ENCODE measurements at regions not wholly inside any gene's neighbourhood (a gene's known extent, or its start where the extent isn't known, plus 50 kb on each side); places are given as distances from the start of the nearest gene placed in this dataset.

DNA sequence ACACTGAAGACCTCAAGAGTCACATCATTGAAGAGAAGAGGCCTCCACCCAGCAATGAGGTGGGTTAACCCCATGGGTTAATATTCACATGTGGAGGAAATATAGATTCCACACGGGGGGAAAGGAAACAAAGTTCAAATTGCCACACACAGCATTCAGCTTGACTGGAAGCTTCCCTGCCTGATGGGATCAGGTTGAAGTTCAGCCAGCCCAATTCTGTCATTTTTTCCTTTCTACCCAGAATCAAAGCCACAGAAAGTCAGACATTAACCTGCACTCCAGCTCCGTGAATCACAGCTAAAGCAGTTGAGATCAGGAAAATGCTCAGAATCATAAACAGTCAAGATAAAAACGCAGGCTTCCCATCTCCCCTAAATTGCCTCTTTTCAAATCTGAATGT is 208.7 kb upstream of the OBI1 start:
- in situ Hi-C loops (cut with HindIII; ENCODE audit: extremely low pct_ligation_motif_present, low pct_unique_long_range_greater_than_20kb): no loop called here
- Histone ChIP-seq H3K79me2 (ENCODE audit: insufficient read depth, low read length) (no peaks in the 10 kb centered on the region), H3K4me2 (ENCODE audit: low read depth, low read length) (peak overlapping the region; percentile 18; the same call in 1 of the 2 replicates), H2AFZ (ENCODE audit: low read length) (no peak overlapping the region), H4K20me1 (ENCODE audit: insufficient read depth, low read length) (no peaks in the 10 kb centered on the region), H3K27me3 (ENCODE audit: control insufficient read depth in 1 of 2, insufficient read depth in 2 of 2, low read length in 2 of 2) (no peaks in the 10 kb centered on the region), H3K36me3 (replicated peaks in 1 of 2; ENCODE audit: control insufficient read depth in 1 of 2, insufficient read depth in 2 of 2, low read length in 2 of 2) (no peaks in the 10 kb centered on the region), H3K27ac (ENCODE audit: extremely low read length, insufficient read depth, low read length) (no peak overlapping the region), H3K9me3 (ENCODE audit: low read length) (no peaks in the 10 kb centered on the region), H3K4me3 (replicated peaks in 1 of 3; ENCODE audit: insufficient read depth in 1 of 3, low read depth in 2 of 3, low read length in 3 of 3) (no peak overlapping the region), H3K9ac (ENCODE audit: insufficient read depth, low read depth, low read length) (no peak overlapping the region), H3K4me1 (ENCODE audit: insufficient read depth, low read length) (peaks cover 14% of the 10 kb centered on the region)
- peak; percentile 20 for DNase-seq (ENCODE audit: low spot score)
- BruUV-seq (replicated peaks): no TSS peak
- 2% methylated on average over 3 of the region's 3 CpGs for WGBS (ENCODE audit: low lambda C conversion rate)
- ChIA-PET CTCF (ENCODE audit: low intra/inter-chr PET ratio, low total read pairs) (no interaction called here), POLR2A (no interaction called here)
- intact Hi-C loops (cut with micrococcal nuclease; ENCODE audit: unreplicated experiment): no loop called here
- FAIRE-seq: no peak
- ATAC-seq: peak; percentile 97
- TF ChIP-seq ZNF143 (CRISPR knock-in tag; IDR thresholded peaks at IDR 0.05): no peak
- no peak for TF ChIP-seq KMT2B (CRISPR knock-in tag; IDR thresholded peaks at IDR 0.05)
- TF ChIP-seq, protein P1, sequence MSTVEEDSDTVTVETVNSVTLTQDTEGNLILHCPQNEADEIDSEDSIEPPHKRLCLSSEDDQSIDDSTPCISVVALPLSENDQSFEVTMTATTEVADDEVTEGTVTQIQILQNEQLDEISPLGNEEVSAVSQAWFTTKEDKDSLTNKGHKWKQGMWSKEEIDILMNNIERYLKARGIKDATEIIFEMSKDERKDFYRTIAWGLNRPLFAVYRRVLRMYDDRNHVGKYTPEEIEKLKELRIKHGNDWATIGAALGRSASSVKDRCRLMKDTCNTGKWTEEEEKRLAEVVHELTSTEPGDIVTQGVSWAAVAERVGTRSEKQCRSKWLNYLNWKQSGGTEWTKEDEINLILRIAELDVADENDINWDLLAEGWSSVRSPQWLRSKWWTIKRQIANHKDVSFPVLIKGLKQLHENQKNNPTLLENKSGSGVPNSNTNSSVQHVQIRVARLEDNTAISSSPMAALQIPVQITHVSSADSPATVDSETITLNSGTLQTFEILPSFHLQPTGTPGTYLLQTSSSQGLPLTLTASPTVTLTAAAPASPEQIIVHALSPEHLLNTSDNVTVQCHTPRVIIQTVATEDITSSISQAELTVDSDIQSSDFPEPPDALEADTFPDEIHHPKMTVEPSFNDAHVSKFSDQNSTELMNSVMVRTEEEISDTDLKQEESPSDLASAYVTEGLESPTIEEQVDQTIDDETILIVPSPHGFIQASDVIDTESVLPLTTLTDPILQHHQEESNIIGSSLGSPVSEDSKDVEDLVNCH (CRISPR knock-in tag; IDR thresholded peaks at IDR 0.05): no peak
- no peak for TF ChIP-seq NR1H2 (CRISPR knock-in tag; IDR thresholded peaks at IDR 0.05; ENCODE audit: borderline replicate concordance, low read depth)
- no peak for TF ChIP-seq ZKSCAN8 (CRISPR knock-in tag; IDR thresholded peaks at IDR 0.05; ENCODE audit: borderline replicate concordance)
- TF ChIP-seq MED13 (CRISPR knock-in tag; IDR thresholded peaks at IDR 0.05): no peak
- peak; percentile 80 for TF ChIP-seq HNF4A (CRISPR knock-in tag; IDR thresholded peaks at IDR 0.05)
- TF ChIP-seq ZFAT (CRISPR knock-in tag; conservative IDR thresholded peaks at IDR 0.05): no peak
- no peak for TF ChIP-seq KMT2A (CRISPR knock-in tag; IDR thresholded peaks at IDR 0.05)
- peak; percentile 64; the same call in 1 of the 2 replicates for TF ChIP-seq CEBPB (IDR thresholded peaks at IDR 0.05; ENCODE audit: borderline replicate concordance, low read depth, low read length)
- TF ChIP-seq CREB1 (IDR thresholded peaks at IDR 0.05): no peak
- no peak for TF ChIP-seq CREB1 (CRISPR knock-in tag; IDR thresholded peaks at IDR 0.05)
- TF ChIP-seq FOSL1 (CRISPR knock-in tag; IDR thresholded peaks at IDR 0.05; ENCODE audit: borderline replicate concordance): no peak
- no peak for TF ChIP-seq ATRX (CRISPR knock-in tag; IDR thresholded peaks at IDR 0.05; ENCODE audit: borderline replicate concordance)
- TF ChIP-seq, protein P2, sequence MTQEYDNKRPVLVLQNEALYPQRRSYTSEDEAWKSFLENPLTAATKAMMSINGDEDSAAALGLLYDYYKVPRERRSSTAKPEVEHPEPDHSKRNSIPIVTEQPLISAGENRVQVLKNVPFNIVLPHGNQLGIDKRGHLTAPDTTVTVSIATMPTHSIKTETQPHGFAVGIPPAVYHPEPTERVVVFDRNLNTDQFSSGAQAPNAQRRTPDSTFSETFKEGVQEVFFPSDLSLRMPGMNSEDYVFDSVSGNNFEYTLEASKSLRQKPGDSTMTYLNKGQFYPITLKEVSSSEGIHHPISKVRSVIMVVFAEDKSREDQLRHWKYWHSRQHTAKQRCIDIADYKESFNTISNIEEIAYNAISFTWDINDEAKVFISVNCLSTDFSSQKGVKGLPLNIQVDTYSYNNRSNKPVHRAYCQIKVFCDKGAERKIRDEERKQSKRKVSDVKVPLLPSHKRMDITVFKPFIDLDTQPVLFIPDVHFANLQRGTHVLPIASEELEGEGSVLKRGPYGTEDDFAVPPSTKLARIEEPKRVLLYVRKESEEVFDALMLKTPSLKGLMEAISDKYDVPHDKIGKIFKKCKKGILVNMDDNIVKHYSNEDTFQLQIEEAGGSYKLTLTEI (CRISPR knock-in tag; conservative IDR thresholded peaks at IDR 0.05): no peak
- TF ChIP-seq, protein P3, sequence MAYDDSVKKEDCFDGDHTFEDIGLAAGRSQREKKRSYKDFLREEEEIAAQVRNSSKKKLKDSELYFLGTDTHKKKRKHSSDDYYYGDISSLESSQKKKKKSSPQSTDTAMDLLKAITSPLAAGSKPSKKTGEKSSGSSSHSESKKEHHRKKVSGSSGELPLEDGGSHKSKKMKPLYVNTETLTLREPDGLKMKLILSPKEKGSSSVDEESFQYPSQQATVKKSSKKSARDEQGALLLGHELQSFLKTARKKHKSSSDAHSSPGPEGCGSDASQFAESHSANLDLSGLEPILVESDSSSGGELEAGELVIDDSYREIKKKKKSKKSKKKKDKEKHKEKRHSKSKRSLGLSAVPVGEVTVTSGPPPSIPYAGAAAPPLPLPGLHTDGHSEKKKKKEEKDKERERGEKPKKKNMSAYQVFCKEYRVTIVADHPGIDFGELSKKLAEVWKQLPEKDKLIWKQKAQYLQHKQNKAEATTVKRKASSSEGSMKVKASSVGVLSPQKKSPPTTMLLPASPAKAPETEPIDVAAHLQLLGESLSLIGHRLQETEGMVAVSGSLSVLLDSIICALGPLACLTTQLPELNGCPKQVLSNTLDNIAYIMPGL (CRISPR knock-in tag; IDR thresholded peaks at IDR 0.05; ENCODE audit: borderline replicate concordance in 1 of 2, low read depth in 1 of 2): no peak
- no peak for TF ChIP-seq SMC3 (IDR thresholded peaks at IDR 0.05; ENCODE audit: low read length)
- TF ChIP-seq FOSL2 (CRISPR knock-in tag; IDR thresholded peaks at IDR 0.05): no peak
- TF ChIP-seq MTA3 (CRISPR knock-in tag; IDR thresholded peaks at IDR 0.05): no peak
- TF ChIP-seq CEBPG (CRISPR knock-in tag; IDR thresholded peaks at IDR 0.05): peak; percentile 49
- no peak for TF ChIP-seq ZNF550 (CRISPR knock-in tag; IDR thresholded peaks at IDR 0.05; ENCODE audit: borderline replicate concordance)
- TF ChIP-seq, protein P4, sequence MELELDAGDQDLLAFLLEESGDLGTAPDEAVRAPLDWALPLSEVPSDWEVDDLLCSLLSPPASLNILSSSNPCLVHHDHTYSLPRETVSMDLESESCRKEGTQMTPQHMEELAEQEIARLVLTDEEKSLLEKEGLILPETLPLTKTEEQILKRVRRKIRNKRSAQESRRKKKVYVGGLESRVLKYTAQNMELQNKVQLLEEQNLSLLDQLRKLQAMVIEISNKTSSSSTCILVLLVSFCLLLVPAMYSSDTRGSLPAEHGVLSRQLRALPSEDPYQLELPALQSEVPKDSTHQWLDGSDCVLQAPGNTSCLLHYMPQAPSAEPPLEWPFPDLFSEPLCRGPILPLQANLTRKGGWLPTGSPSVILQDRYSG (CRISPR knock-in tag; IDR thresholded peaks at IDR 0.05): no peak
